PC-3 (cell line): ENCODE measurements at regions not wholly inside any gene's neighbourhood (a gene's known extent, or its start where the extent isn't known, plus 50 kb on each side); places are given as distances from the start of the nearest gene placed in this dataset.

Experiments
- EZH2 ChIP-seq: fragments of 300-600 bp; sonication (generic); IDR thresholded peaks from one replicate; pipeline ENCODE4 v1.6.1; 2017; ENCODE audit warnings: antibody characterized with exemption, mild to moderate bottlenecking, low read length; ENCODE audit not compliant: unreplicated experiment
- EZH2phosphoT487 ChIP-seq: fragments of 300-600 bp; sonication (generic); IDR thresholded peaks from 2 replicates; pipeline ENCODE4 v1.6.1; 2018; ENCODE audit warnings: mild to moderate bottlenecking, antibody characterized with exemption, low read length, borderline replicate concordance
- TF ChIP-seq, protein P1 (sequence below): fragments of 300-600 bp; sonication (generic); conservative IDR thresholded peaks from 2 replicates; pipeline ENCODE4 v1.5.1; 2017; ENCODE audit warnings: antibody characterized with exemption, low read depth, mild to moderate bottlenecking, low read length

DNA sequence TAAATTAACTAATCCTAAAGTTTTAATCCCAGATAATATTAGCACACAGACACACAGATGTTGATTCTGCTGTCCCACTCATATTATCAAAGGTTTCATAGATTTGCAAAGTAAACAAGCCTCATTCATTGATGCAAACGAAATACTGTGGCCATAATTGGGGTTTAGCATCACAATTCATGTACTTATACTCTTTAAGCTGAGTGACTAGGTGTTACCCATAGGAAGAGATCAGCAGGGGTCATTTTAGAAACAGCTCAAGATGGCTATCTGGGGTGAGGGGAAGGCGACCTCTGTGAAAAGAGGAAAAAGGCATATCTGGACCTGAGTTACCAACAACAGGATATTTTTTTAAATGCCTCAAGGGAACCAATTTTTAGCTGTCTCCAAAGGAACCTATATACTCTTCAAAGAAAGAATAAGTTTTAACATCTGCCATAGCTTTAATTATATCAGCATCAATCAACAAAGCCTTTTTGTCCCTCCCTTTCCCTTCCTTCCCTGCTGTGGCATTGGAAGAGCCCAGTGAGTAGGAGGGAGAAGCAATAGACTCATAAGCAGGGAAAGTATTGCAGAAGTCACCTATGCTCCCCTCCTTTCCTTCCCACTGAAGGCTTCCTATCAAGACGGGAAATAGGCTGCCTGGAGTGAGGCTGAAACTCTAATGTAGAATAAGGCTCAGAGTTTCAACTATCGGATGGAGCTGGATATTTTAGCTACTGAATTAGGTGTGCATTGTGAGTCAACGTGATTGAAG lies 553.4 kb downstream of the ZIC1 start:
- TF ChIP-seq, protein P1, sequence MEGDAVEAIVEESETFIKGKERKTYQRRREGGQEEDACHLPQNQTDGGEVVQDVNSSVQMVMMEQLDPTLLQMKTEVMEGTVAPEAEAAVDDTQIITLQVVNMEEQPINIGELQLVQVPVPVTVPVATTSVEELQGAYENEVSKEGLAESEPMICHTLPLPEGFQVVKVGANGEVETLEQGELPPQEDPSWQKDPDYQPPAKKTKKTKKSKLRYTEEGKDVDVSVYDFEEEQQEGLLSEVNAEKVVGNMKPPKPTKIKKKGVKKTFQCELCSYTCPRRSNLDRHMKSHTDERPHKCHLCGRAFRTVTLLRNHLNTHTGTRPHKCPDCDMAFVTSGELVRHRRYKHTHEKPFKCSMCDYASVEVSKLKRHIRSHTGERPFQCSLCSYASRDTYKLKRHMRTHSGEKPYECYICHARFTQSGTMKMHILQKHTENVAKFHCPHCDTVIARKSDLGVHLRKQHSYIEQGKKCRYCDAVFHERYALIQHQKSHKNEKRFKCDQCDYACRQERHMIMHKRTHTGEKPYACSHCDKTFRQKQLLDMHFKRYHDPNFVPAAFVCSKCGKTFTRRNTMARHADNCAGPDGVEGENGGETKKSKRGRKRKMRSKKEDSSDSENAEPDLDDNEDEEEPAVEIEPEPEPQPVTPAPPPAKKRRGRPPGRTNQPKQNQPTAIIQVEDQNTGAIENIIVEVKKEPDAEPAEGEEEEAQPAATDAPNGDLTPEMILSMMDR, result no peak
- TF ChIP-seq EZH2 (no peak), EZH2phosphoT487 (no peak)
